IPS-18c (cell line): ENCODE measurements at regions not wholly inside any gene's neighbourhood (a gene's known extent, or its start where the extent isn't known, plus 50 kb on each side); places are given as distances from the start of the nearest gene placed in this dataset.
"Not testable (repeated sequence)": the region's sequence is repeated elsewhere in the genome, so short reads cannot be mapped to it uniquely, and the experiment has no call there.

Experiments used
- H3K4me3 ChIP-seq: 2 replicates; pipeline ENCODE4 v1.7.0; 2013; ENCODE audit warnings: low read depth, mild to moderate bottlenecking, low read length, moderate library complexity; ENCODE audit not compliant: insufficient read depth
- H3K9me3 ChIP-seq: one replicate; pipeline ENCODE4 v1.6.1; 2013; ENCODE audit warnings: mild to moderate bottlenecking, low read length, moderate library complexity; ENCODE audit not compliant: control insufficient read depth, insufficient read depth

DNA sequence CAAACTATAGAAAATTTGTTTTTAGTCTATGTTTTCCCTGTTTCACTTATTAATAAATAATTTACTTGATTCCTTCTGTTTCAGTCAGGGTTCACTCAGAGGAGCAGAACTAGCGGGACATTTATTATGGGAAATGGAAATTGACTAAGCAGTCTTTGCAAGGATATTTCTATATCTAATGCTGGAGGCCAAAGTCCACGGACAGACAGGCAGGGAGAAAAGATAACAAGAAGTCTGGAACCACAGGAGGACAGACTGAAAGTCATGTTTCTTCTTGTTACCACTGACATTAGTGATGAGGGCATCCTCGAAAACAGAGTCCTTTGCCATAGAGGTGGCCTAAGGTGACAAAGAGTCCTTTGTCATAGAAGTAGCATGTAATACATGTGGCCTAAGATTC, 744.5 kb upstream of the TMPRSS15 start:
- no peak overlapping the region for H3K4me3 ChIP-seq
- H3K9me3 ChIP-seq = no peaks in the 10 kb centered on the region

DNA sequence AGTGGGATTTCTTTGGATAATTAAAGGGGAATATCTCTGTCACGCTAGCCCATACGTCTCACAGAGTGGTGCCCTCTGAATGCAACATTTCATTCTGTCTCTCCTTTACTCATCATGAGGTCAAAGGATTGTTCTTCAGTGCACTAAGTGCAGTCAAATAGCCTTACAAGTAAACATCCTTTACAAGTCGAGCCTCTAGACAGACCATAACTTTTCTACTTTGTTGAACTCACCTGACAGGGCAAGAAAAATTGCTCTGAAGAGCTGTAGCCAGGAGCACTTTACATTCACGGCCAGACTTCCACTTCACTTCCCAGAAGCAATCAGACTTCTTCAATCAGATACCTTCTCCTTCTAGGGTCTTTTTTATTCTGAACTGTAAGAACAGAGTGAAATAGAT, 768.0 kb upstream of the TMPRSS15 start:
- no peak overlapping the region for H3K4me3 ChIP-seq
- H3K9me3 ChIP-seq = no peaks in the 10 kb centered on the region

DNA sequence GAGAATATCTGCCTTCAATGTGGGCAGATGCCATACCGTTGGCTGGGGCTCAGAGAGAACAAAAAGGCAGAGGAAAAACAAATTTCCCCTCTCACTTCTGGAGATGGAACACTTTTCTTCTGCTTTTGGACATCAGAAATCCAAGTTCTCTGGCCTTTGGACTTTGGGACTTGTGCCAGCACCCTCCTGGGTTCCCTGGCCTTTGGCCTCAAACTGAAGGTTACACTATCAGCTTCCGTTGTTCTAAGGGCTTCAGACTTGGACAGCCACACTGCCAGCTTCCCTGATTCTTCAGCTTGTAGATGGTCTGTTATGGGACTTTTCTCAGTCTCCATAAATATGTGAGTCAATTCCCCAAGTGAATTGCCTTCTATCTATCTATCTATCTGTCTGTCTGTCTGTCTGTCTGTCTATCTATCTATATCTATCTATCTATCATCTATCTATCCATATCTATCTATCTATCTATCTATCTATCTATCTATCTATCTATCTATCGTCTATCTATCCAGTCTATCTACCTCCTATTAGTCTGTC, 778.1 kb upstream of the TMPRSS15 start:
- Histone ChIP-seq H3K9me3 (no peaks in the 10 kb centered on the region), H3K4me3 (no peak overlapping the region)

DNA sequence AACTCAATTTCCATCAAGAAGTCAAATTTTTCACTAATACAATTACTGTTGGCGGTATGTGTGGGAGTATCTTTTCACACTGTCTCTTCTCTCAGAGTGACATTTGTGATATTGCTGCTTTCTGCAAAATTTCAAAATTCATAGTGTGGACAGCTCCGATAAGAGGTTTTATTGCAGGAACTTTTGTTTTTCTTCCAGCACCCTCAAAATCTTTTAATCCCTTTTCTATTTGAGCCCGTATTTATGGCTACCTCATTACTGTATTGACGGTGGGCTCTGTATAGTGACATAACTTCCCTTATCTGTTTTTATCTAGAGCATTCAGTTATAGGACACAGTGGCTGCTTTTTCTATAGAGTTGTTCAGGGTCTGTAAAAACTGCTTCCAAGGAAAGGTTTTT, 794.4 kb upstream of the TMPRSS15 start:
- no peak overlapping the region for H3K4me3 ChIP-seq
- no peaks in the 10 kb centered on the region for H3K9me3 ChIP-seq

DNA sequence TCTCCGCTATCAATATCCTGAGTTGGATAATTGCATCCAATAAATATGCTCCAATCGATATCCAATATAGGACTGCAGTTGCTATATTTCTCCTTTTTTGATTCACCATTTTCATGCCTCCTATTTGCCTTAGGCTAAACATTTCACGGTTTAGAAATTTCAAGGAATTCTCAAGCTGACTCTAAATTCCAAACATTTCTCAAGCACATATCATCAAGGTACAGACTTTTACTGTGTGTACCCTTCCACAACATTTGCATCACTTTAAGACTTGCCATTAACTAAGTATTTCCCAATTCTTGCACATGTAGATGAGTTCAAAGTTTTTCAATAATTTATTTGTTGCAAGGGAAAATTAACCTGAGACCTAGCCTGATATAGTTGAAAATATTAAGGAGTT, 795.2 kb upstream of the TMPRSS15 start:
- no peaks in the 10 kb centered on the region for H3K9me3 ChIP-seq
- no peak overlapping the region for H3K4me3 ChIP-seq

DNA sequence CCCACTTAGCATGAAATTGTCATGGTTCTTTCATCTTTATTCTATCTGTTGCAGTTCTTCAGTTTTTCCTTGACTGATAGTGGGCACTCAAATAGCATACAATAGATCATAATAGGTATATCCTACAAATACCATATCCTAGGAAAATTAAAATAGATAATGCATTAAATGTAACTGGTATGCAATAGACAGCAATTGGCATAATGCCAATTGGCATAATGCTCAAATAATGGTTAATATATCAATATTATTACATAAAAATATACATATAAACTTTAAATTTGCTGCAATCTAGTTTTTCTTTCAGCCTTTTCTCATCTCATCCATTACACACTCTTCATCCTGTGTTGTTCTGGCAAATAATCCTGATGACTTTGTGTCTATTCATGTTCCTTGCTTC, 814.6 kb upstream of the TMPRSS15 start:
- Histone ChIP-seq H3K4me3 (no peak overlapping the region), H3K9me3 (no peaks in the 10 kb centered on the region)

DNA sequence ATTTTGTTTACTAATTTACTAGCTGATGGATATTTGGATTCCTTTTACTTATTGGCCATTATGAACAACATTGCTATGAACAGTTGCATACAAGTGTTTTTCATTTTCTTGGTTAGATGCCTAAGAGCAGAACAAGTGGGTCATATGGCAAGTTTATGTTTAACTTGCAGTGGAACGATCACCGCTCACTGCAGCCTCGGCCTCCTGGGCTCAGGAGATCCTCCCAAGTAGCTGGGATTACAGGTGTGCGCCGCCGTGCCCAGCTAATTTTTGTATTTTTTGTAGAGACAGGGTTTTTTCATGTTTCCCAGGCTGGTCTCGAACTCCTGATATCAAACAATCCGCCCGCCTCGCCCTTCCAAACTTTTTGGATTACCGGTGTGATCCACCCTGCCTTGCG, 820.5 kb upstream of the TMPRSS15 start:
- Histone ChIP-seq H3K4me3 (no peak overlapping the region), H3K9me3 (no peaks in the 10 kb centered on the region)

DNA sequence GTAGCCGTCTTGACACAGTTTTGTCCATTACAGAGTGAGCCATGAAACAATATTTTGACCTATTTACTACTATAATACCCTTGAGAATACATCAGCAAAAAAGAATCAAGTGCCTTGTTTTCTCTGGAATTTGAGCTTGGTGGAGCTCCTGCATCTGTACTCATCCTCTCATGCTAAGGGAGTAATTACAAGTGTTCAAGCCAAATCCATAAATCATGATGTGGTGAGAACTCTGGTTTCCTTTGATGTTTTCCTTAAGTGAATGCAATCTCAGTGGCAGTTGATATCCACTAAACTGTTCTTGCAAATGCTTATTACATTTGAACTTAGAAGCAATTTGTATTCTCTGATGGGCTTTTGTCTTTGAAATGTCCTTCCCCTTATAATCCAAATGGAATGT, 824.6 kb upstream of the TMPRSS15 start:
- Histone ChIP-seq H3K4me3 (no peak overlapping the region), H3K9me3 (no peaks in the 10 kb centered on the region)

DNA sequence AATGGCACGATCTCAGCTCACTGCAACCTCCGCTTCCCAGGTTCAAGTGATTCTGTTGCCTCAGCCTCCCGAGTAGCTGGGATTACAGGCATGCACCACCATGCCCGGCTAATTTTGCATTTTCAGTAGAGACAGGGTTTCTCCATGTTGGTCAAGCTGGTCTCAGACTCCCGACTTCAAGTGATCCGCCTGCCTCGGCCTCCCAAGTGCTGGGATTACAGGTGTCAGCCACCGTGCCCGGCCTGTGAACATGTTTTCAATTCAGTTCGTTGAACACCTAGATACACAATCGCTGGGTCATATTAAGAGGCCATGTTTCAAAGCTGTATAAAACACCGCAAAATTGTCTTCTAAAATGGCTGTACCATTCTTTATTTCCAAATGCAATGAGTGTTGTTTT, 830.3 kb upstream of the TMPRSS15 start:
- not testable (repeated sequence) for H3K9me3 ChIP-seq, H3K4me3 ChIP-seq

DNA sequence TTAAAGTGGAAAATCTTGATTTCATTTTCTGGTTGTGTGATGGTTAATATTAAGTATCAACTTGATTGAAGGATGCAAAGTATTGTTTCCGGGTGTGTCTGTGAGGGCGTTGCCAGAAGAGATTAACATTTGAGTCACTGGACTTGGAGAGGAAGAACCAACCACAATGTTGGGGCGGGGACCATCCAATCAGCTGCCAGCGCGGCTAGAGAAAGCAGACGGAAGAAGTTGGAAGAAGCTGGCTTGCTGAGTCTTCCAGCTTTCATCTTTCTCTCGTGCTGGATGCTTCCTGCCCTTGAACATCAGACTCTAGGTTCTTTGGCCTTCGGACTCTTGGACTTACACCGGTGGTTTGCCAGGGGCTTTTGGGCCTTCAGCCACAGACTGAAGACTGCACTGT, 832.6 kb upstream of the TMPRSS15 start:
- H3K9me3 ChIP-seq = no peaks in the 10 kb centered on the region
- H3K4me3 ChIP-seq = no peak overlapping the region

DNA sequence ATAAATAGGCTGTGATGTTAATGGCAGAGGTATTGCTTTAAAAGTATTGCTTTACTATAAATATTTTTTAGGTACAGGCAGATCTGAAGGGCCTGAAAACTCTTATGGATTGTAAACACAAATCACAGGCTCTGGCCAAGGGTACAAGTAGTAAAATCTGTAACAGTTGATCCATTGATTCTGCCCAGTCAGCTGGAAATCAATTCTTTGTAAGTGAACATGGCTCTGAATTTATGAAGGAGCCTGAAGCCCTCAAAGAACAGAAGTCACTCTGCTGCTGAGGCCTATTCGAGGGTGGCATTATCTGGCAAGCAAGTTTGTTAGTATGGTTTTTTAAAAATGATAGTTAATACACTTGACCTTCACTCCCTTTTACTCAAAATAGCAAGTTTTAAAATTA, 834.0 kb upstream of the TMPRSS15 start:
- H3K4me3 ChIP-seq = no peak overlapping the region
- no peaks in the 10 kb centered on the region for H3K9me3 ChIP-seq

DNA sequence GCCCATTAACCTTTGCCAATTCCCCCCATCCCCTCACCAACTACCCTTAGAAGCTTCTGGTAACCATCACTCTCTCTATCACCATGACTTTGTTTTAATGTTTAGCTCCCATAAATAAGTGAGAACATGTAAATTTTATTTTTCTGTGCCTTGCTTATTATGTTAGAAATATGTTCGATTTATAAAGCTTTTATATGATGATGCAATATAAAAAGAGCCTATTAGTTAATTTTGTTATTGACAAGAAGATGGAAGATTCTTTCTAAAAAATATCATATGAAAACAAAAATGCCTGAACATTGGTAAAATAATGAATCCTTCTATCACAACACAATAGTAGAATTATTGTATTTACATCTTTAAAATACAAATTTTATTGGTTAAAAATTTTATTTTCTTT, 836.1 kb upstream of the TMPRSS15 start:
- no peaks in the 10 kb centered on the region for H3K9me3 ChIP-seq
- no peak overlapping the region for H3K4me3 ChIP-seq

DNA sequence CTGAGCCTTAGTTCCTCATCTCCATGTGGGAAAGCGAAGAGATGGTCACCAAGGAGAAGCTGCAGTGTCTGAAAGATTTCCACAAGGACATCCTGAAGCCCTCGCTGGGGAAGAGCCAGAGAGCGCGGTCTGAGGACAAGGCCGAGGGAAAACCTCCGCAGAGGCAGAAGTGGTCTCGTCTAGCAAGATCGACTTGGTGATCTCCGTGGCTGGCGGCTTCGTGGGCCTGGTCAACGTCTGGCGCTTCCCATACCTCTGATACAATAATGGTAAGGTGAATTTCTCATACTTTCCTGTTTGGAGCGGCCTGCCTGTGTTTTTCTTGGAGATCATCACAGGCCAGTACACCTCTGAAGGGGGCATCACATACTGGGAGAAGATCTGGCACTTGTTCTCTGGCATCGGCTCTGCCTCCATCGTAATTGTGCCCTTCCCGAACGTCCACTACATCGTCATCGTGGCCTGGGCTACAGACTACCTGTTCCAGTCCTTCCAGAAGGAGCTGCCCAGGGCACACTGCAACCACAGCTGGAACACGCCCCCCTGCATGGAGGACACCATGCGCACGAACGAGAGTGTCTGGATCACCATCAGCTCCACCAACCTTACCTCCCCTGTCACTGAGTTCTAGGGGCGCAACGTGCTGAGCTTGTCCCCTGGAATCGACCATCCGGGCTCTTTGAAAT, 841.1 kb upstream of the TMPRSS15 start:
- Histone ChIP-seq H3K4me3 (no peak overlapping the region), H3K9me3 (no peaks in the 10 kb centered on the region)

DNA sequence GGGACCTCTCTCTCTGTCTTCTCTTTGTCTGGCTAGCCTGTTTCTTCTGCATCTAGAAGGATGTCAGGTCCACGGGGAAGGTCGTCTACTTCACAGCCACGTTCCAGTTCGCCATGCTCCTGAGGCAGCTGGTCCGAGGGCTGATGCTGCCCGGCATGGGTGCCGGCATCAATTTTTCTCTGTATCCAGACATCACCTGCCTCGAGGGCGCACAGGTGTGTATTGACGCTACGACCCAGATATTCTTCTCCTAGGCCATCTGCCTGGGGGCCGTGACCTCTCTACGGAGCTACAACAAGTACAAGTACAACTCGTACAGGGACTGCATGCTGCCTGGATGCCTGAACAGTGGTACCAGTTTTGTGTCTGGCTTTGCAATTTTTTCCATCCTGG, 841.6 kb upstream of the TMPRSS15 start:
- Histone ChIP-seq H3K4me3 (no peak overlapping the region), H3K9me3 (no peaks in the 10 kb centered on the region)

DNA sequence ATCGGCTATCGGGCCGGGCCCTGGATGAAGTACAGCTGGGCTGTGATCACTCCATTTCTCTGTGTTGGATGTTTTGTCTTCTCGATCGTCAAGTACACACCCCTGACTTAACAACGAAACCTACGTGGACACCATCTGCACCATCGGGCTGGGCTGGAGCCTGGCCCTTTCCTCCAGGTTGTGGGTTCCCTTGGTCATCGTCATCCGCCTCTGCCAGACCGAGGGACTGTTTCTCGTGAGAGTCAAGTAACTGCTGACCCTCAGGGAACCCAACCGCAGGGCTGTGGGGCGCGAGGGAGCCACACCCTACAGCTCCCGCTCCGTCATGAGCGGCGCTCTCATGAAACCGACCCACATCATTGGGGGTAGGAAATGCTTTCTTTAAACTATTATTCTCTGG, 842.4 kb upstream of the TMPRSS15 start:
- H3K4me3 ChIP-seq = no peak overlapping the region
- H3K9me3 ChIP-seq = no peaks in the 10 kb centered on the region

DNA sequence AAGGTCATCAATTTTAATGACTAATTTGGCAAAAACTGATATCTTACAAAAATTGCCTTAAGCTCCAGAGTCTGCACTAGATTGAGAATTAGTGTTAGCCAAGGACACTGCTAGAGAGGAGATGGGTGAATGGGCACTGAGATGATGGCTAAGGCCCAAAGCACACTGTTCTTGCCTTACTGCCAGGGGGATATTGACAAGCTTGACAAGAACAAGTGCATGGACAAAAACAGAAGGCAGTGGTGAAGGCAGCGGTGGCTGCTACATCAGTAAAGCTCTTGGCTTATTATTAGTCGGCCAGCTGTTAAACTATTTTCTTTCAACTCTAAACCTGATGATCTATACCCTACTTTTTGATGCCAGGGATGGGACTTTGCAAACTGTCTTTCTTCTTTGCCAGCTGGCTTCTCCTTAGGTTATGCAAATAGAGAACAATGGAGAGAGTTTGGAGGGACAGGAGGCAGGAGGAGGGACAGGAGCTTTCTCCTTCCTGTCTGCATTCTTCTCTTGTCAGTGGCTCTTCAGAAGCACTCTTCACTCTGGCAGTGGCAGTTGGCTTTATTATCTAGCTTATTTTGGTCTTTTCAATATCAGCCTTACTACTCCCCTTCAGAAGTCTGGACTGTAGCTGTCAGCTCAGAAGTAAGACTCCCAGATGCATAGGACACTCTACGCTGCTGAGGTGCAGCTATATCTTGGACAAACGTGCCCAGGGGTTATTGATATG, 853.5 kb upstream of the TMPRSS15 start:
- no peak overlapping the region for H3K4me3 ChIP-seq
- H3K9me3 ChIP-seq = no peaks in the 10 kb centered on the region

DNA sequence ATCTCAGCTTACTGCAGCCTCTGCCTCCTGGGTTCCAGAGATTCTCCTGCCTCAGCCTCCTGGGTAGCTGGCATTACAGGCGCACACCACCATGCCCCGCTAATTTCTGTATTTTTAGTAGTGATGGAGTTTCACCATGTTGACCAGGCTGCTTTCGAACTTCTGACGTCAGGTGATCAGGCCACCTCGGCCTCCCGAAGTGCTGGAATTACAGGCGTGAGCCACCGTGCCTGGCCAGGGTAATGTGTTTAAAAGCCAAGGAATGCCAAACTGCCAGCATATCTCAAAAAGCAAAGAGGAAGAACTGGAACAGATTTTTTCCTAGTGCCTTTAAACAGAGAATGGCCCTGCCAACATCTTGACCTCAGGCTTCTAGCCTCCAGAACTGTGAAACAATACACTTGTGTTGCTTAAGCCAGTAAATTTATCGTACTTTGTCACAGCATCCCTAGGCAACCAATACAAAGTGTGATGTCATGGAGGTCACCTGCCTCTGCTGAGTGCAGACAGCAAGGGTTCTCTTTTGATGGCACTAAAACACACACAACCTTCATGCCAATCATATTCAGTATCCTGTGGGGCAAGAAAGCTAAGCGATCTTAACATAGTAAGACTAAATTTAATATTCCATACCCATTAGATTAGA, 858.3 kb upstream of the TMPRSS15 start:
- Histone ChIP-seq H3K4me3 (no peak overlapping the region), H3K9me3 (no peaks in the 10 kb centered on the region)

DNA sequence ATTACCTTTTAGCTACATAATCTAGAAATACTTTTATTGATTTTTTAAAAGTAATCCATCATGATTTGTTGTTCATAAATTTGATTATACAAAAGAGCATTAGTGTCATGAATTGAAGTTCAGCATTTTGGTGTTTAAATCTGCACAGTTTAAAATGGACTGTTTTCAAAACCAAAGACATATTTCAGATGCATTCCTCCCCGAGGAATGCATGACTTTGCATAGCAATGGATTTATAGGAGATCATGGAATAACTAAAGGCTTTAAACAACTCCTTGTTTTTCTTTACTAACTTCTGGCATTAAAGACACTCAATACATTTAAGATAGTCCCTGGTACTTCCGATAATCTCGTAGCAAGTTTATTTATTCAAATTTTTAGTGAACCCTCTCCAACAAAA, 863.1 kb upstream of the TMPRSS15 start:
- Histone ChIP-seq H3K4me3 (no peak overlapping the region), H3K9me3 (no peaks in the 10 kb centered on the region)
